Cardiac muscle cell (in vitro differentiated cells and primary cell): ENCODE measurements at regions not wholly inside any gene's neighbourhood (a gene's known extent, or its start where the extent isn't known, plus 50 kb on each side); places are given as distances from the start of the nearest gene placed in this dataset.

ENCODE experiments used
- DNase-seq, 2 donors: peaks; one replicate each; pipeline versions ENCODE4 v3.0.0 to v3.0.0-alpha.2; 2010 to 2017; ENCODE audit warnings: low read depth in 1 of 2, low spot score in 1 of 2
- H3K27ac ChIP-seq: fragments of 200-600 bp; sonication (generic); 2 replicates; pipeline ENCODE4 v1.5.1; 2016
- H3K27me3 ChIP-seq: fragments of 200-600 bp; sonication (generic); 2 replicates; pipeline ENCODE4 v1.6.0; 2016; ENCODE audit warnings: control low read depth
- H3K36me3 ChIP-seq: fragments of 200-600 bp; sonication (generic); 2 replicates; pipeline ENCODE4 v1.5.1; 2016; ENCODE audit warnings: control low read depth
- H3K4me1 ChIP-seq: fragments of 200-600 bp; sonication (generic); 2 replicates; pipeline ENCODE4 v1.8.1; 2017; ENCODE audit warnings: low read depth, mild to moderate bottlenecking, mixed run types
- H3K4me3 ChIP-seq: fragments of 200-600 bp; sonication (generic); 2 replicates; pipeline ENCODE4 v1.5.1; 2016; ENCODE audit warnings: mild to moderate bottlenecking
- H3K9me3 ChIP-seq: fragments of 200-600 bp; sonication (generic); 2 replicates; pipeline ENCODE4 v1.5.1; 2017; ENCODE audit warnings: low read depth, mild to moderate bottlenecking, control low read depth
- TF ChIP-seq, protein P1 (sequence below): IDR thresholded peaks from 2 replicates; pipeline ENCODE4 v1.5.1; 2012; ENCODE audit warnings: low read depth, mild to moderate bottlenecking, low read length

DNA sequence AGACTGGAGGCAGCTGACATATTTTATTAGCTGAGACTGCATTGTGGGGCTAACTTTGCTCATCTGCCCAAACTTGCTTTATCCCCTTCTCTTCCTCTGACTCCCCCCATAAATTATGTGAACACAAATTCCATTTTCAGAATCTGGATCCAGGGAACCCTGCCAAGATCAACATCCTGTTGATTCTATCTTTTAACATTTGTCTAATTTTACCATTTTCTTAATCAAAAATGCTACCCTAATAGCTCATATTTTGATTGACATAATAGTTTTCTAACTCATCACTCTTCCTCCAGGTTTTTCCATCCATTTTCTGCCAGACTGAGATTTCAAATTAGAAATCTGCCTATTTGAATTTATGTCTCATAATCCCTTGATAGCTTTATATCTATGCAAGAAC is 184.7 kb upstream of the PRSS16 start:
- H3K4me1 ChIP-seq, result no peaks in the 10 kb centered on the region
- no peak overlapping the region for H3K27ac ChIP-seq
- no peak for DNase-seq
- TF ChIP-seq, protein P1, sequence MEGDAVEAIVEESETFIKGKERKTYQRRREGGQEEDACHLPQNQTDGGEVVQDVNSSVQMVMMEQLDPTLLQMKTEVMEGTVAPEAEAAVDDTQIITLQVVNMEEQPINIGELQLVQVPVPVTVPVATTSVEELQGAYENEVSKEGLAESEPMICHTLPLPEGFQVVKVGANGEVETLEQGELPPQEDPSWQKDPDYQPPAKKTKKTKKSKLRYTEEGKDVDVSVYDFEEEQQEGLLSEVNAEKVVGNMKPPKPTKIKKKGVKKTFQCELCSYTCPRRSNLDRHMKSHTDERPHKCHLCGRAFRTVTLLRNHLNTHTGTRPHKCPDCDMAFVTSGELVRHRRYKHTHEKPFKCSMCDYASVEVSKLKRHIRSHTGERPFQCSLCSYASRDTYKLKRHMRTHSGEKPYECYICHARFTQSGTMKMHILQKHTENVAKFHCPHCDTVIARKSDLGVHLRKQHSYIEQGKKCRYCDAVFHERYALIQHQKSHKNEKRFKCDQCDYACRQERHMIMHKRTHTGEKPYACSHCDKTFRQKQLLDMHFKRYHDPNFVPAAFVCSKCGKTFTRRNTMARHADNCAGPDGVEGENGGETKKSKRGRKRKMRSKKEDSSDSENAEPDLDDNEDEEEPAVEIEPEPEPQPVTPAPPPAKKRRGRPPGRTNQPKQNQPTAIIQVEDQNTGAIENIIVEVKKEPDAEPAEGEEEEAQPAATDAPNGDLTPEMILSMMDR, result no peak
- no peaks in the 10 kb centered on the region for H3K9me3 ChIP-seq
- H3K36me3 ChIP-seq, result no peaks in the 10 kb centered on the region
- no peaks in the 10 kb centered on the region for H3K27me3 ChIP-seq
- H3K4me3 ChIP-seq, result no peak overlapping the region

DNA sequence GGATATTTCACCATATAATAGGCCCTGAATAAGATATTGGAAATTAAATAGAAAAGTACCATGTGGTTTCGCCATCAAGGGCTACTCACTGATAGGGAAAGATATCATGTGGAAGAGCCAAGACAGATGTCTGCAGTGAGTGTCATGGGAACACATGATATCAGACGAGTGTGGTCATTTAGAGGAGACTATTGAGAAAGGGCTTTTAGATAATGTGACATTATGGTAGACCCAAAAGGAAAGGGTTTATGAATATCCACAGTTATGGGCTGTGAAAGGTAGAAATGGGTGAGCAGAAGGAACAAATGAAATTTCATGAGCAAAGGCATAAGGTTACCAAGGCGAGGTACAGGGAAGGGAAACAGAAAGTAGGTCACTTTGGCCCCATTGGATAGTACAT is 182.3 kb upstream of the PRSS16 start:
- Histone ChIP-seq H3K4me3 (no peak overlapping the region), H3K27ac (no peak overlapping the region), H3K4me1 (no peaks in the 10 kb centered on the region), H3K36me3 (no peaks in the 10 kb centered on the region), H3K9me3 (no peaks in the 10 kb centered on the region), H3K27me3 (no peaks in the 10 kb centered on the region)
- TF ChIP-seq, protein P1, result no peak
- DNase-seq, result no peak

DNA sequence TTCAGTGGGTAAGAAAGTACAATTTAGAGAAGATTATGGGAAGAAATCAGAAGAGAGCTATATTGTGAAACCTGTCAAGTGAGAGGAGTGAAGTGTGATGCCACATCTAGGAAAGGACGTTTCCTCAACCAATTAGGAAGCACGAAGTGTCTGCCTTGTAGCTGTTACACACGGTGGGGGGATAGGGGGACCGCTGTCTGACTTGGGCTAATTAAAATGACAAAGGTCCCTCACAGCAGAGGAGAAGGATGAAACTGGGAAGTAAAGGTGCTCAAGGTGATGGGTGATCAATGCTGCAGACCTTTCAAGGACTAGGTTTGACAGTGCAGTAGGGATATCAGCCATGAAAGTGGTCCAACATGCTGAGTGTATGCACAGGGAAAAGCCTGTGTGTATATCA is 181.1 kb upstream of the PRSS16 start:
- no peaks in the 10 kb centered on the region for H3K9me3 ChIP-seq
- H3K27ac ChIP-seq, result no peak overlapping the region
- TF ChIP-seq, protein P1, result no peak
- DNase-seq, result no peak
- H3K4me1 ChIP-seq, result no peaks in the 10 kb centered on the region
- no peaks in the 10 kb centered on the region for H3K27me3 ChIP-seq
- H3K36me3 ChIP-seq, result no peaks in the 10 kb centered on the region
- no peak overlapping the region for H3K4me3 ChIP-seq

GRCh38 chr6:27066802-27067201 is 180.7 kb upstream of the PRSS16 start:
- no peak for DNase-seq
- TF ChIP-seq, protein P1, result no peak
- H3K27me3 ChIP-seq, result no peaks in the 10 kb centered on the region
- no peak overlapping the region for H3K27ac ChIP-seq
- H3K4me3 ChIP-seq, result no peak overlapping the region
- no peaks in the 10 kb centered on the region for H3K9me3 ChIP-seq
- H3K36me3 ChIP-seq, result no peaks in the 10 kb centered on the region
- no peaks in the 10 kb centered on the region for H3K4me1 ChIP-seq

GRCh38 chr6:27073441-27073840 is 174.1 kb upstream of the PRSS16 start:
- TF ChIP-seq, protein P1, result no peak
- no peaks in the 10 kb centered on the region for H3K9me3 ChIP-seq
- no peak for DNase-seq

GRCh38 chr6:27076116-27076515 is 171.4 kb upstream of the PRSS16 start:
- DNase-seq, result no peak
- peaks cover 9% of the 10 kb centered on the region for H3K27me3 ChIP-seq
- TF ChIP-seq, protein P1, result no peak
- no peak overlapping the region for H3K4me3 ChIP-seq
- no peak overlapping the region for H3K27ac ChIP-seq
- H3K9me3 ChIP-seq, result no peaks in the 10 kb centered on the region
- no peaks in the 10 kb centered on the region for H3K36me3 ChIP-seq
- no peaks in the 10 kb centered on the region for H3K4me1 ChIP-seq

More at GRCh38 chr6:27073441-27073840, 174.1 kb upstream of the PRSS16 start:
- no peak overlapping the region for H3K4me3 ChIP-seq
- no peaks in the 10 kb centered on the region for H3K4me1 ChIP-seq
- H3K27ac ChIP-seq, result no peak overlapping the region
- no peaks in the 10 kb centered on the region for H3K36me3 ChIP-seq
- no peaks in the 10 kb centered on the region for H3K27me3 ChIP-seq
